NCI-H82 treated with DMSO at 0.1 percent for 48 hours (cell line): ENCODE measurements at regions not wholly inside any gene's neighbourhood (a gene's known extent, or its start where the extent isn't known, plus 50 kb on each side); places are given as distances from the start of the nearest gene placed in this dataset.

Experiments
- DNase-seq: peaks from one replicate; lab custom pipeline; 2025; ENCODE audit not compliant: unreplicated experiment; lab: John Stamatoyannopoulos, UW

GRCh38 chr7:142606081-142606480 is 143.2 kb upstream of the PRSS1 start:
- no peak for DNase-seq

- DNase-seq, result no peak
These were observed 144.6 kb upstream of the PRSS1 start for GRCh38 chr7:142604671-142605070.

GRCh38 chr7:142603870-142604448 is 145.3 kb upstream of the PRSS1 start:
- DNase-seq, result peak; percentile 32

GRCh38 chr7:142602756-142603155 is 146.5 kb upstream of the PRSS1 start:
- no peak for DNase-seq

GRCh38 chr7:142602183-142602582 is 147.1 kb upstream of the PRSS1 start:
- DNase-seq, result no peak

GRCh38 chr7:142598297-142598696 is 151.0 kb upstream of the PRSS1 start:
- DNase-seq, result no peak

GRCh38 chr7:142597547-142597946 is 151.7 kb upstream of the PRSS1 start:
- no peak for DNase-seq

GRCh38 chr7:142595816-142596516 is 153.3 kb upstream of the PRSS1 start:
- DNase-seq, result no peak

- DNase-seq, result no peak
These were observed 155.2 kb upstream of the PRSS1 start for GRCh38 chr7:142594078-142594477.

- DNase-seq, result no peak
These were observed 156.2 kb upstream of the PRSS1 start for GRCh38 chr7:142593106-142593505.

GRCh38 chr7:142592664-142593063 is 156.6 kb upstream of the PRSS1 start:
- DNase-seq, result no peak

- no peak for DNase-seq
These were observed 157.0 kb upstream of the PRSS1 start for GRCh38 chr7:142592231-142592630.

- no peak for DNase-seq
These were observed 158.3 kb upstream of the PRSS1 start for GRCh38 chr7:142590830-142591457.

GRCh38 chr7:142590077-142590476 is 159.2 kb upstream of the PRSS1 start:
- no peak for DNase-seq

GRCh38 chr7:142587578-142588191 is 161.6 kb upstream of the PRSS1 start:
- DNase-seq, result no peak

GRCh38 chr7:142586611-142587010 is 162.7 kb upstream of the PRSS1 start:
- no peak for DNase-seq

GRCh38 chr7:142585425-142585824 is 163.8 kb upstream of the PRSS1 start:
- no peak for DNase-seq

- DNase-seq, result no peak
These were observed 164.5 kb upstream of the PRSS1 start for GRCh38 chr7:142584765-142585164.

- no peak for DNase-seq
These were observed 165.8 kb upstream of the PRSS1 start for GRCh38 chr7:142583446-142583845.

- DNase-seq, result no peak
These were observed 166.9 kb upstream of the PRSS1 start for GRCh38 chr7:142582351-142582750.

GRCh38 chr7:142581341-142581740 is 167.9 kb upstream of the PRSS1 start:
- DNase-seq, result no peak

- no peak for DNase-seq
These were observed 169.3 kb upstream of the PRSS1 start for GRCh38 chr7:142579946-142580345.
